ENCODE measurements at regions not wholly inside any gene's neighbourhood (a gene's known extent, or its start where the extent isn't known, plus 50 kb on each side); places are given as distances from the start of the nearest gene placed in this dataset.
A peak's percentile ranks its signal among the peaks of the same experiment; 100 is the strongest.

DNA sequence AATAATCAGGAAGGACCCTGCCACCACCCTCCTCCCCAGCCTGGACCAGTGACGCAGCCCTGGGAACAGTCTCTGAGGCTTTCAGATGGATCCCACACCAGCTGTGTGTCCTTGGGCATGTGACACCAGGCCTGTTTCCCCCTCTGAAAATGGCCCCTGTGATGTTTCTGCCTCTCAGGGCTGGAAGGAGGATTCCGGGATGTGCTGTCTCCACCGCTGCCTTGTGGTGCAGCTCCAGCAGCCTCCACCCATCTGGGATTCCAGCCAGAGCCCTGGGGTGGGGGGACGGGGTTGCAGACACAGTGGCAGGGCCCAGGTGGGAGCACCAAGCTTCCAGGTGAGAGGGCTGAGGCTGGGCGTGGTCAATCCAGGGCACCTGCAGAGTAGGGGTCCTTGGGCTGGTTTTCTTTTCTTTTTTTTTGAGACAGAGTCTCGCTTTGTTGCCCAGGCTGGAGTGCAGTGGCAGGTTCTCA, 179.7 kb upstream of the IER5L start:
- Mint-ChIP-seq H3K4me3 (no peak overlapping the region), H3K4me1 (ENCODE audit: low read depth) (no peaks in the 10 kb centered on the region), H3K9me3 (peaks cover 5% of the 10 kb centered on the region), H3K27me3 (no peaks in the 10 kb centered on the region), H3K36me3 (ENCODE audit: low read depth) (no peaks in the 10 kb centered on the region), H3K27ac (no peak overlapping the region)

DNA sequence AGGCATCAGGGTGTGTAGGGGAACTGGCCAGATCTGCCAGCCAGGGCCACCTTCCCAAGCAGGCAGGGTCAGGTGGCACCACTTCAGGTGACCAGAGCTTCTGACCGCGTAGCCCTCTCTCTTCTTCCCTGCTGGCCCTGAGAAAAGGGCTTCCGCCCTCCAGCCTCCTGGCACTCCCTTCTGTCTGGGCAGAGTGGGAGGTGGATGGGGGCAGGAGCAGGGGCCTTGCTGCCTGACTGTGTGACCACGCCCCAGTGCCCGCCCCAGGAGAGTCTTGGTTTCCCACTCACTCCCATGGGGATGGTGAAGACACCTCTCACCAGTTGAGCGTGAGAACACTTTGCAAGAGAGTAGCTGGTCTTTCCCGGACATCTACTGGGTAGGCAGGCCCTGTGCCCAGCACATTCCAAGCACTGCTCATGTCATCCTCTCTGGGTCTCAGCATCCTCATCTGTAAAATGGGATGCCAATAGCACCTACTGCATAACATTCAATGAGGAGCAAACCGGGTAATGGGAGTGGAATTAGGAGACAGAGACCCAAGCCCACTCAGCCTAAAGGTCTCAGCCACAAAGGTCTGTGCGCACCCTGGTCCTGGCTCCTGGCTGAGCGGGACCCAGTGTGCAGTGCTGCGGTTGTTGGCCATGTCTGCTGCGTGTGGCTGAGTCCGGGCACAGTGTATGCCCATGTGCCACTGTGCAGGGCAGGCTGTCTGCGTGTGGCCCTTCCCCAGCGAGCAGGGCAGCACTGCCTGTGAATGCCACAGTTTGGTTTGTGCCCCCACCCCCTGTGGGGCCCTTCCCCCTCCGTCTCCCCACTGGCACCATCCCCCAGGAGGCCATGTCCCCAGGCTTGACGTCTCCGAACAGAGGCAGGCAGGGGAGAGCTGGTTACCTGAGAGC, 179.1 kb upstream of the IER5L start:
- no peaks in the 10 kb centered on the region for H3K4me1 Mint-ChIP-seq (ENCODE audit: low read depth)
- H3K4me3 Mint-ChIP-seq, result no peak overlapping the region
- H3K27me3 Mint-ChIP-seq, result no peaks in the 10 kb centered on the region
- no peaks in the 10 kb centered on the region for H3K36me3 Mint-ChIP-seq (ENCODE audit: low read depth)
- H3K27ac Mint-ChIP-seq, result no peak overlapping the region
- peaks cover 5% of the 10 kb centered on the region for H3K9me3 Mint-ChIP-seq

DNA sequence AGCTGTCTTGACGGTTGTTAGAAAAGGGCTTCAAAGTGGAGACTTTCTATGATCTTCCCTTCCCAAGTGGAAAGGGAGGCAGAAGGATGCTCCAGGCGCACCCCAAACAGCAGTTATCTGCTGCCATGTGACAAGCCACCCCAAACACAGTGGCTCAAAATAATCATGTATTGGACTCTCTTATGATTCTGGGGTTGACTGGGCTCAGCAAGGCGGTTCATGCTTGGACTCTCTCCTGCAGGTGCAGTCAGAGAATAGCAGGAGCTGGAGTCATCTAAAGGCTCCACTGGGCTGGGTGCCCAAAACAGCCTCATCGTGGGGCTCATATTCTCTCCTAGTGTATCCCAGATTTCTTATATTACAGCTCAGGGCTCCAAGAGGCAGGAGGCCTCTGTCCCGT, 177.6 kb upstream of the IER5L start:
- H3K27ac Mint-ChIP-seq, result no peak overlapping the region
- no peaks in the 10 kb centered on the region for H3K36me3 Mint-ChIP-seq (ENCODE audit: low read depth)
- H3K4me3 Mint-ChIP-seq, result no peak overlapping the region
- H3K27me3 Mint-ChIP-seq, result no peaks in the 10 kb centered on the region
- H3K4me1 Mint-ChIP-seq (ENCODE audit: low read depth), result no peaks in the 10 kb centered on the region
- H3K9me3 Mint-ChIP-seq, result peaks cover 5% of the 10 kb centered on the region

DNA sequence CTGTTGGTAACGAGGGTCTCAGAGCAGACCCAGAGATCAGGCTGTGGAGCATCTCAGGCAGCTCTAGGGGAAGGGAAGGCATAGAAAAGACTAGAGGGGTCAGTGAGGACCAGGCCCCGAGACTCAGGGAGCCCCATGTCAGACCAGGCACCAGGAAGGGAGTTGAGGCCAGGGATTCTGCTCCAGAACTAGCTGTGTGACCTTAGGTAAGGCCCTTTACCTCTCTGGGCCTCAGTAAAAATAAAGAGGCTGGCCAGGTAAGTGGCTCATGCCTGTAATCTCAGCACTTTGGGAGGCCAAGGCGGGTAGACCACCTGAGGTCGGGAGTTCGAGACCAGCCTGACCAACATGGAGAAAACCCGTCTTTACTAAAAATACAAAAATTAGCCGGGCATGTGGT, 176.4 kb upstream of the IER5L start:
- Mint-ChIP-seq H3K4me1 (ENCODE audit: low read depth) (no peaks in the 10 kb centered on the region), H3K27ac (no peak overlapping the region), H3K36me3 (ENCODE audit: low read depth) (no peaks in the 10 kb centered on the region), H3K27me3 (no peaks in the 10 kb centered on the region), H3K4me3 (no peak overlapping the region), H3K9me3 (peaks cover 5% of the 10 kb centered on the region)

DNA sequence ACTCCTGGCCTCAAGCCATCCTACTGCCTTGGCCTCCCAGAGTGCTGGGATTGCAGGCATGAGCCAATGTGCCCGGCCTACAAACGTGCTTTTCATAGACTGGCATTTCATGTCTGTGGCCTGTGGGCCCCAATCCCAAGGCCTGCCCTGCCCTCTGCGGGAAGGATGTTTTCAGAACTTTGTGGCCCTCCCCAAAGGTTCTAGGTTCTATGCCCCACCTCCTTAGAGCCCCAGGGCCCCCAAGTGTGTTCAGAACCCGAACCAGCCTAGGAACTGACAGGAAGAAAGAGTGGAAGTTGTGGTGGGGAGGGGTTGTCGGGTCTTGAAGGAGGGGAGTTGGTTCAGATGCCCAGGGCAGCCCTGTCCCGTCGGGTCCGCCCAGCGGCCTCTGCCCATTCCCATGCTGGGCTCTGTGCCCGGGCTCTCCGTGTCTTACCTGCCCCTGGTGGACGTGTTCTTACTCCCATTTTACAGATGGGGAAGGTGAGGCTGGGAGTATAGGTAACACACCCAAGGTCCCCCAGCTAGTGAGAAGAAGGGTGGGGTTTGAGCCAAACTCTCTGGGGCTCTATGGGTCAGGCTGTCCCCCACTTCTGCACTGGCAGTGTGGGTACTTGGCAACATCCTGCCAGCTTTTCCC, 175.8 kb upstream of the IER5L start:
- Mint-ChIP-seq H3K4me1 (ENCODE audit: low read depth) (no peaks in the 10 kb centered on the region), H3K9me3 (peaks cover 5% of the 10 kb centered on the region), H3K36me3 (ENCODE audit: low read depth) (no peaks in the 10 kb centered on the region), H3K27me3 (no peaks in the 10 kb centered on the region), H3K4me3 (no peak overlapping the region), H3K27ac (no peak overlapping the region)

DNA sequence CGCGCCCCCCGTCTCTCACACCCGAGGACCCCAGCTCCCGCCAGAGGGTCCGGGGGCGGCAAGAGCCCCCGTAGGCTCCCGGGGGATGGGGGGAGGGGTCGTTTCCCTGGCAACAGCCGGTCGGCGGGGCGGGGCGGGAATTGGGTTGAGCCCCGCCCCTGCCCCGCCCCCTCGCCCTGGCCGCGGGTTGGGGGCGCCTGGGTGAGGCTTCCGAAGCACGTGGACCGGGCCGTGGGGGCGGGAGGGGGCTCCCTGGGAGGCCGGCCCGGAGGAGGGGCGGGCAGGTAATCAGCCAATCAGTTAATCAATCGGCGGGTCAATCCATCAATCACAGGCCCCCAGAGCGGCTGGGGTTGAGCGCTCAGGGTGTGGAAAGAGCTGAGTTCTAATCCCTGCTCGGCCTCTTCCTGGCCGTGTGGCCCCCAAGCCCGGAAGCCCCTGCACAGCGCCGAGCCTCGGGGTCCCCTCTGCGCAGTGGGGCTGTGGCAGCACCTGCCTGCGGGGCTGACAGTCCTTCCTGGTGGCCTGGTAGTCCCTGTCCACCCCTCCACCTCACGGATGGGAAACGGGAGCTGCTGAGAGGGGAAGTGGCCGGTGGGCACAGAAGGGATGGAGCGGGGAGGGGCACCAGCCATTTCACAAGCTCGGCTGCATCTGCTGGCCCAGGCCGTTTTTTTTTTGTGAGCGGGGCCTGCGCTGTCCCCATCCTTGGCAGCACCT, 174.2 kb upstream of the IER5L start:
- Mint-ChIP-seq H3K4me3 (no peak overlapping the region), H3K27ac (no peak overlapping the region)

DNA sequence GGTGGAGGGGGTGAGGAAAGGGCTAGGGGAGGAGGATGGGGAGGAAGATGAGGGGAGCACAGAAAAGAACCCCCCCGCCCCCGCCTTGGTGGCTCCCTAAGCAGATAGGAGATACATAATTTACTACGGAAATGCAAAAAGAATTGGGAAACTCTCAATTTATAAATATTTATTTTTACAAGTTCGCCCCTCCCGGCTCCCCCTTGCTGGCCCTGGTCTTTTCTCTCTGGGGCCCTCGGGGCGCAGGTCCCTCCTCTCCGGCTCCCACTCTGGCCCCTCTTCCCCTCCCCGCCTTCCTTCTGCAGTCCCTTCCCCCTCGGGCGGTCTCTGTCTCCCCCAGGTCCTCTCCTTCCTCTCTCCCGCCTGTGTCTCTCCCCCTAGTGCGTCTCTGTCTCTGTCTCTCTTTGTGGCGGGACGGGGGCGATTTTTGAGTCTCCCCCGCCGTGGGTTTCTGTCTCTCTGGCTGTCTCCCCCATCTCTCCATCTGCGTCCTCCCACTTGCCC, 173.6 kb upstream of the IER5L start:
- H3K4me1 Mint-ChIP-seq (ENCODE audit: low read depth), result peaks cover 3% of the 10 kb centered on the region
- H3K4me3 Mint-ChIP-seq, result peak overlapping the region; percentile 13
- no peaks in the 10 kb centered on the region for H3K27me3 Mint-ChIP-seq
- H3K36me3 Mint-ChIP-seq (ENCODE audit: low read depth), result no peaks in the 10 kb centered on the region
- H3K9me3 Mint-ChIP-seq, result peaks cover 5% of the 10 kb centered on the region
- H3K27ac Mint-ChIP-seq, result no peak overlapping the region

More for the DNA sequence above, 174.2 kb upstream of the IER5L start:
- Mint-ChIP-seq H3K4me1 (ENCODE audit: low read depth) (no peaks in the 10 kb centered on the region), H3K27me3 (no peaks in the 10 kb centered on the region), H3K9me3 (peaks cover 5% of the 10 kb centered on the region), H3K36me3 (ENCODE audit: low read depth) (no peaks in the 10 kb centered on the region)

DNA sequence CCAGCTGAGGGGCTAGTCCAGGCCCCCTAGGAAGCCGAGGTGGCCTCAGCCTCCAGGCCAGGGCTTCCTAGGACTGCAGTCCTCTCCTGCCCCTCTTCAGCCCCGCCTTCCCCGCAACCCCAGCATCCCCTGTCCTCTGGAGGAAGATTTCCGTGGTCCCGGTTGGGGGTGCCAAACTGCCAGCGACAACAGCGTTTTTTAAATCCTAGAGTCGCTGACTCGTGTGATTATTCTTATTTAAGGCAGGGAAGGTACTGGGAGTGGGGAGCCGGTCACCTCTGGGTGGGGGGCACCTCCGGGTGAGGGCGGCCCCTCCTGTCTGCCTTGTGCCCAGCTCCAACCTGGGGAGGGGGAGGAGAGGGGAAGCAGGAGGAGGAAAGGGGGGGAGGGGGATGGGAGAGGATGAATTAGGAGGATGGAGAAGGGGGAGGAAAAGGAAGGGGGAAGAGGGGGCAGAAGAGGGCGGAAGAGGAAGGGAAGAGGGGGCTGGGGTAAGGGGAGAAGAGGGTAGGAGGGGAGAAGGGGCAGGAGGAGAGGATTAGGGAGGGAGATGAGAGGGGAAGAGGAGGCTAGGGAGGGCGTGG, 173.1 kb upstream of the IER5L start:
- H3K4me1 Mint-ChIP-seq (ENCODE audit: low read depth), result peaks cover 8% of the 10 kb centered on the region
- H3K27ac Mint-ChIP-seq, result no peak overlapping the region

DNA sequence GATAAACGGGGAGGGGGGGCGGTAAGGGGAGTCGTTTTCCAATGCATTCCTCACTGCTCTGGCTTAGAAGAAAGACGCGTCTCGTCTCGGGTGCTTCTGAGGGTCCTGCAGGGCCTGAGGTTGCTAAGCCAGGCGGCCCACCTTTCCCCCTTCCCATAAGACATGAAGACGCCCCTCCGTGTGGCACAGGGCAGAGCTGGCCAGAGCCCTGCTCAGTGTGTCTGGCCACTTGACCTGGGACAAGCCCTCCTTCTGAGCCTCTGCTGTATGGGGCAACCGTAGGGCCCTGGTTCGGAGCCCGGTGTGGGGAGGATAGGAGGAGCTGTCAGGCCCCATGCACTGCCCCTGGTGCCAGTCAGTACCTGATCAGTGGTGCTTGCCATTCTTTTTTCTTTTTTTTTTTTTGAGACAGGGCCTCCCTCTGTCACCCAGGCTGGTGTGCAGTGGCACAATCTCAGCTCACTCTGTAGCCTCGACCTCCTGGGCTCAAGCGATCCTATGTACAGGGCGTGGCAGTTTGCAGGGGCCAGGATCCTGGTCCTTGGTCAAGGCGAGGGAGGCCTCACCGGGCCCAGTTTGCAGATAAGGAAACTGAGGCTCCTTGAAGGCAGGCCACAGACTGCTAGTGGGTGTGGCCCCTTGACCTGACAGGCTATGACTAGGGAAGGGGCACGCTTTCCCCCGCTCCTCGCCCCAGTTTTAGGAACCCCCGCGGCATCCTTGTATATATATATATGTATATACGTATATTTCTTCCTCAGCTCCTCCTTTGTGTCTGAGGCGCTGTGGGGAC, 172.3 kb upstream of the IER5L start:
- Mint-ChIP-seq H3K36me3 (ENCODE audit: low read depth) (no peaks in the 10 kb centered on the region), H3K4me1 (ENCODE audit: low read depth) (peaks cover 14% of the 10 kb centered on the region), H3K27me3 (no peaks in the 10 kb centered on the region), H3K9me3 (no peaks in the 10 kb centered on the region), H3K4me3 (no peak overlapping the region), H3K27ac (no peak overlapping the region)

More for the DNA sequence above, 173.1 kb upstream of the IER5L start:
- Mint-ChIP-seq H3K27me3 (no peaks in the 10 kb centered on the region), H3K36me3 (ENCODE audit: low read depth) (no peaks in the 10 kb centered on the region), H3K4me3 (no peak overlapping the region), H3K9me3 (peaks cover 5% of the 10 kb centered on the region)

DNA sequence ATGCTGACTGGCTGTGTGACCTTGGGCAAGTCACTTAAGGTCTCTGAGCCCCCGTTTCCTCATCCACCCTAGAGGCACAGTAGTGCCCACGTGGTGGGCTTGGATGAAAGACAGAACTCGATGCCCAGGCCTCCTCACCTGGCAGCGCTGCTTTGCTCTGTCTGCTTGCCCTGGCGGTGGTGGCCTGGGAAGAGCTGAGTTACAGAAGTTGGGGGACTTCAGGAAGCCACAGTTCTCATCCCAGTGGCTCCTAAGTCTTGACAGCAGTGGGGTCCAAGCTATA, 171.5 kb upstream of the IER5L start:
- Mint-ChIP-seq H3K4me1 (ENCODE audit: low read depth) (peaks cover 14% of the 10 kb centered on the region), H3K27me3 (no peaks in the 10 kb centered on the region), H3K27ac (no peak overlapping the region)

DNA sequence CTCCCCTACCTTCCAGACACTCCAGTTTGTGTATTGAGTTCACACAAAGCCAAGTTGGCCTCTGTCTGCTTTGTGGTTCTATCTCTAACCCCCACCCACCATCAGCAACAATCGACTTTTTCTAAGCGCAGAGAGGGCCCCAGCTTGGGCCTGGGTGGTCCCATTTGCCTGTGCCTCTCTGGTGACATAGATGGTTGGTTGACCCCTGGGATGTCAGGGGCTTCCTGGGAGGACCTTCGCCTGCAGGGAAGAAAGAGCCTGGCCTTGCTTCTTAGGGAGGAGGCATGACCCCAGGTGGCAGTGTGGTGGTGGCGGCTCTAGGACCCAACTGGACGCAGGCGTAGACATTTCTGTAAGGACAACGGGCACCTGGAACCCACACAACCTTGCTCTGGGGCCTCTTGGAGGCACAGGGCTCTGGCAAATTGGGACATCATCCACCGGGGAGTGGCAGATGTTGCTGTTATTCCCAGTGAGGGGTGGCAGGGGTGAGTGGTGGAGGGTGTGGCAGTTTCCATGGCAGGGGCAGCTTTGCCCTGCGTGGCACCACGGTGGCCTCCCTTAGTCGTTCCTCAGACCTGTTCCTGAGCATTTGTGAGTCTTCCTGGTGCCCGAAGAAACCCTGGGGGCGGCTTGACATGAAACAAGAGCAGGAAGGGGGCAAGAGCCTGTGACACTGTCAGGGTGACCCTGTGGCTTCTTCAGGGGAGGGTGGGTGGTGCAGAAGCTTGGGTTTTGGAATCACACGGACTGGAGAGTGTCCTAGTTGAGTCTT, 171.0 kb upstream of the IER5L start:
- Mint-ChIP-seq H3K9me3 (no peaks in the 10 kb centered on the region), H3K27ac (no peak overlapping the region), H3K27me3 (no peaks in the 10 kb centered on the region), H3K4me1 (ENCODE audit: low read depth) (peaks cover 14% of the 10 kb centered on the region), H3K36me3 (ENCODE audit: low read depth) (no peaks in the 10 kb centered on the region), H3K4me3 (no peak overlapping the region)

More for the DNA sequence above, 171.5 kb upstream of the IER5L start:
- Mint-ChIP-seq H3K4me3 (no peak overlapping the region), H3K9me3 (no peaks in the 10 kb centered on the region), H3K36me3 (ENCODE audit: low read depth) (no peaks in the 10 kb centered on the region)

DNA sequence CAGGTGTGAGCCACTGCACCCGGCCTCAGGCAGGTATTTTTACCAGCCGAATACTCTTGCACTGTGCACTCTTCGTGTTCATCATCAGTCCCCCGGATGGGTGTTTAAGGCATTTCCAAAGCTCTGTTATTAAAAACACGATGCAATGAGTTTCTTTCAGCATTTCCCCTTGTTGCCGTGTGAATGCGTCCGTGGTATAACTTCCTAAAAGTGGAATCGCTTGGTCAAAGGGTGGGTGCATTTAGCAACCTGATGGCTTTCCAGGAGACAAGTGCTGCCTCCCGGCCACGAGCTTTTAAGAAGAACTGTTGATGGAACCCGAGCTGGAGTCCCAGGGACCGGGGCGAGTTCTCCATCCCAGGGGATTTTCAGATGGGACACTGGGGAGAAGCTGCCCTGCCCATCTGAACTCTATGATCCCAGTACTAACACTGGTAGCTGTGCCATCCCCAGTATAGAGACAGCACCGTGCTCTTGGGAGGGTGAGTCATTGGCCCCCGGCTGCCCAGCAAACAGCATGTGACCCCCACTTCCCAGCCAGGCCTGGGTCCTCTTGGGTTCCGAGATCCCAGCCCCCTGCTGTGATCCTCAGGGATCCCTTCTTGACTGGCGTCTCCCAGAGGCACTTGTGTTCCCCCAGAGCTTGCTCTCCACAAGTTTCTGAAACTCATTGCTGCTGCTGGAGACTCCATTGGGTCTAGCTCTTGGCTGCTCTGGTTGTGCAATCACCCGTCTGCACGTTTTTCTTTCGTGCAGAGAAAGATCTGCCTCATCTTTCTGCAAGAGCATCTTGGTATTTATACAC, 169.5 kb upstream of the IER5L start:
- Mint-ChIP-seq H3K27me3 (no peaks in the 10 kb centered on the region), H3K27ac (no peak overlapping the region), H3K4me1 (ENCODE audit: low read depth) (peaks cover 14% of the 10 kb centered on the region), H3K9me3 (no peaks in the 10 kb centered on the region), H3K36me3 (ENCODE audit: low read depth) (no peaks in the 10 kb centered on the region), H3K4me3 (no peak overlapping the region)

DNA sequence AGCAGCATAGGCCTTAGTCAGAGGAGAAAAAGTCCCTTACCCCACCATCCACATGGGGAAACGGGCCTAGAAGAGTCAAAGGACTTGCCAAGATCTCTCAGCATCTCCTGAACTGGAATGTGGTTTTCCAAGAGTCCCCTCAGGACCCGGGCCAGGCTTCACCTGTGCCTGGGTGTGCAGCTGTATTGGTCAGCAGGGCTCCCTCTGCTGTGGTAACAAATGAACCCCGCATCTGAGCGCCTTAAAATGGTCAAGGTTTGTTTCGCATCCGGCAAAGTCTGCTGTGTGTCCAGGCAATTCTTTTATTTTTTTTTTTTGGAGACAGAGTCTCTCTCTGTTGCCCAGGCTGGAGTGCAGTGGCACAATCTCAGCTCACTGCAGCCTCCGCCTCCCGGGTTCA, 168.0 kb upstream of the IER5L start:
- Mint-ChIP-seq H3K4me3 (no peak overlapping the region), H3K9me3 (no peaks in the 10 kb centered on the region), H3K27ac (peak overlapping the region; percentile 51), H3K36me3 (ENCODE audit: low read depth) (no peaks in the 10 kb centered on the region), H3K27me3 (no peaks in the 10 kb centered on the region), H3K4me1 (ENCODE audit: low read depth) (peaks cover 14% of the 10 kb centered on the region)

All from stimulated activated naive CD8-positive, alpha-beta T cell treated with anti-CD3 and anti-CD28 coated beads, Interleukin-15, Interleukin-2, amounts not matched to agents 100 ng/mL and 50 ng/mL, for 24 hours (primary cell).